Stimulated activated CD4-positive, alpha-beta T cell treated with anti-CD3 and anti-CD28 coated beads, Interleukin-1b, Interleukin-23, amount 100 ng/mL, for 24 hours (primary cell): ENCODE measurements at regions not wholly inside any gene's neighbourhood (a gene's known extent, or its start where the extent isn't known, plus 50 kb on each side); places are given as distances from the start of the nearest gene placed in this dataset.
A peak's percentile ranks its signal among the peaks of the same experiment; 100 is the strongest.
"Not testable (repeated sequence)": the region's sequence is repeated elsewhere in the genome, so short reads cannot be mapped to it uniquely, and the experiment has no call there.

Source experiments
- DNase-seq, 4 experiments: peaks; one replicate each; pipeline ENCODE4 v3.0.0-alpha.2; 2020; ENCODE audit warnings: low read depth in 4 of 4, low spot score in 1 of 4

GRCh38 chr17:45585794-45586650 lies 95.5 kb upstream of the PLEKHM1 start:
- DNase-seq: peak in 1 of 4 experiments; percentile 12

- not testable (repeated sequence) for DNase-seq
These were observed 96.1 kb upstream of the PLEKHM1 start for GRCh38 chr17:45586651-45586934.

GRCh38 chr17:45592433-45592923 lies 102.0 kb upstream of the PLEKHM1 start:
- peak; percentile 55 to 75 (median 64) for DNase-seq

- not testable (repeated sequence) for DNase-seq
These were observed 105.8 kb upstream of the PLEKHM1 start for GRCh38 chr17:45596347-45596746.

- DNase-seq: not testable (repeated sequence)
These were observed 109.8 kb upstream of the PLEKHM1 start for GRCh38 chr17:45600052-45601012.

- not testable (repeated sequence) for DNase-seq
These were observed 110.5 kb upstream of the PLEKHM1 start for GRCh38 chr17:45601013-45601412.

- DNase-seq: not testable (repeated sequence)
These were observed 111.4 kb upstream of the PLEKHM1 start for GRCh38 chr17:45601605-45602539.

GRCh38 chr17:45605751-45606150 lies 115.2 kb upstream of the PLEKHM1 start:
- not testable (repeated sequence) for DNase-seq

GRCh38 chr17:45619984-45620405 lies 129.5 kb upstream of the PLEKHM1 start:
- peak; percentile 50 to 77 (median 65) for DNase-seq

GRCh38 chr17:45620468-45620867 lies 129.9 kb upstream of the PLEKHM1 start:
- peak in 1 of 4 experiments; percentile 4 for DNase-seq

GRCh38 chr17:45621087-45621486 lies 130.6 kb upstream of the PLEKHM1 start:
- DNase-seq: not testable (repeated sequence)

- DNase-seq: not testable (repeated sequence)
These were observed 131.8 kb upstream of the PLEKHM1 start for GRCh38 chr17:45622295-45622694.

GRCh38 chr17:45628019-45628418 lies 137.5 kb upstream of the PLEKHM1 start:
- DNase-seq: no peak

- no peak for DNase-seq
These were observed 141.4 kb upstream of the PLEKHM1 start for GRCh38 chr17:45631941-45632340.

- DNase-seq: no peak
These were observed 144.7 kb upstream of the CRHR1 start for GRCh38 chr17:45639297-45639849.

GRCh38 chr17:45640141-45640850 lies 143.8 kb upstream of the CRHR1 start:
- peak; percentile 53 to 62 (median 59) for DNase-seq

GRCh38 chr17:45641541-45641940 lies 142.6 kb upstream of the CRHR1 start:
- no peak for DNase-seq

GRCh38 chr17:45643591-45643990 lies 140.5 kb upstream of the CRHR1 start:
- no peak for DNase-seq

- not testable (repeated sequence) for DNase-seq
These were observed 139.5 kb upstream of the CRHR1 start for GRCh38 chr17:45644637-45645036.

GRCh38 chr17:45645330-45645729 lies 138.8 kb upstream of the CRHR1 start:
- DNase-seq: no peak
